Stimulated activated CD4-positive, alpha-beta T cell treated with anti-CD3 and anti-CD28 coated beads, TNF-alpha, amount 100 ng/mL, for 1 hour (primary cell): ENCODE measurements at regions not wholly inside any gene's neighbourhood (a gene's known extent, or its start where the extent isn't known, plus 50 kb on each side); places are given as distances from the start of the nearest gene placed in this dataset.
A peak's percentile ranks its signal among the peaks of the same experiment; 100 is the strongest.

Experiments
- DNase-seq, 3 donors: peaks; one replicate each; pipeline ENCODE4 v3.0.0-alpha.2; 2020; ENCODE audit warnings: low read depth in 3 of 3, low spot score in 1 of 3

- no peak for DNase-seq
Observed at GRCh38 chr11:116312570-116313391, 460.0 kb downstream of the BUD13 start.

GRCh38 chr11:116311206-116311605 is 461.6 kb downstream of the BUD13 start:
- DNase-seq = no peak

GRCh38 chr11:116310698-116311097 is 462.1 kb downstream of the BUD13 start:
- no peak for DNase-seq

GRCh38 chr11:116310226-116310625 is 462.6 kb downstream of the BUD13 start:
- DNase-seq = no peak

- DNase-seq = no peak
Observed at GRCh38 chr11:116309446-116309845, 463.3 kb downstream of the BUD13 start.

GRCh38 chr11:116302756-116303155 is 470.0 kb downstream of the BUD13 start:
- no peak for DNase-seq

- DNase-seq = no peak
Observed at GRCh38 chr11:116301141-116301540, 471.6 kb downstream of the BUD13 start.

GRCh38 chr11:116300232-116300631 is 472.6 kb downstream of the BUD13 start:
- no peak for DNase-seq

- no peak for DNase-seq
Observed at GRCh38 chr11:116294630-116295029, 478.2 kb downstream of the BUD13 start.

GRCh38 chr11:116287866-116288265 is 484.9 kb downstream of the BUD13 start:
- no peak for DNase-seq

- DNase-seq = no peak
Observed at GRCh38 chr11:116285026-116285425, 487.8 kb downstream of the BUD13 start.

- no peak for DNase-seq
Observed at GRCh38 chr11:116283300-116283699, 489.5 kb downstream of the BUD13 start.

GRCh38 chr11:116282481-116282880 is 490.3 kb downstream of the BUD13 start:
- no peak for DNase-seq

- no peak for DNase-seq
Observed at GRCh38 chr11:116281173-116282160, 491.3 kb downstream of the BUD13 start.

GRCh38 chr11:116279511-116279910 is 493.3 kb downstream of the BUD13 start:
- no peak for DNase-seq

- no peak for DNase-seq
Observed at GRCh38 chr11:116278076-116278475, 494.7 kb downstream of the BUD13 start.

- peak; percentile 11 to 62 (median 31) for DNase-seq
Observed at GRCh38 chr11:116276051-116277044, 496.4 kb downstream of the BUD13 start.

GRCh38 chr11:116275635-116276034 is 497.2 kb downstream of the BUD13 start:
- DNase-seq = no peak

- DNase-seq = no peak
Observed at GRCh38 chr11:116274521-116274920, 498.3 kb downstream of the BUD13 start.

GRCh38 chr11:116272181-116272789 is 500.5 kb downstream of the BUD13 start:
- no peak for DNase-seq
